IMR-90 (cell line): ENCODE measurements at regions not wholly inside any gene's neighbourhood (a gene's known extent, or its start where the extent isn't known, plus 50 kb on each side); places are given as distances from the start of the nearest gene placed in this dataset.

ENCODE experiments used
- CEBPB ChIP-seq: IDR thresholded peaks from 2 replicates; pipeline ENCODE4 v1.6.1; 2012; ENCODE audit warnings: low read depth, low read length, improper control_type of control experiment
- CHD1 ChIP-seq: IDR thresholded peaks from 2 replicates; pipeline ENCODE4 v1.6.1; 2012; ENCODE audit warnings: low read depth, low read length, improper control_type of control experiment
- NFE2L2 ChIP-seq: fragments of 150-350 bp; IDR thresholded peaks from 2 replicates; pipeline ENCODE4 v1.6.1; 2016; ENCODE audit warnings: low read depth, mild to moderate bottlenecking, low read length
- POLR2A ChIP-seq: IDR thresholded peaks from 2 replicates; pipeline ENCODE4 v1.6.1; 2012; ENCODE audit warnings: mild to moderate bottlenecking, low read depth, low read length
- TF ChIP-seq, protein P1 (sequence below): conservative IDR thresholded peaks from 2 replicates; pipeline ENCODE4 v1.5.1; 2012; ENCODE audit warnings: mild to moderate bottlenecking, low read depth, low read length, improper control_type of control experiment

GRCh38 chrX:20454117-20454516 lies 187.4 kb upstream of the RPS6KA3 start:
- TF ChIP-seq, protein P1, sequence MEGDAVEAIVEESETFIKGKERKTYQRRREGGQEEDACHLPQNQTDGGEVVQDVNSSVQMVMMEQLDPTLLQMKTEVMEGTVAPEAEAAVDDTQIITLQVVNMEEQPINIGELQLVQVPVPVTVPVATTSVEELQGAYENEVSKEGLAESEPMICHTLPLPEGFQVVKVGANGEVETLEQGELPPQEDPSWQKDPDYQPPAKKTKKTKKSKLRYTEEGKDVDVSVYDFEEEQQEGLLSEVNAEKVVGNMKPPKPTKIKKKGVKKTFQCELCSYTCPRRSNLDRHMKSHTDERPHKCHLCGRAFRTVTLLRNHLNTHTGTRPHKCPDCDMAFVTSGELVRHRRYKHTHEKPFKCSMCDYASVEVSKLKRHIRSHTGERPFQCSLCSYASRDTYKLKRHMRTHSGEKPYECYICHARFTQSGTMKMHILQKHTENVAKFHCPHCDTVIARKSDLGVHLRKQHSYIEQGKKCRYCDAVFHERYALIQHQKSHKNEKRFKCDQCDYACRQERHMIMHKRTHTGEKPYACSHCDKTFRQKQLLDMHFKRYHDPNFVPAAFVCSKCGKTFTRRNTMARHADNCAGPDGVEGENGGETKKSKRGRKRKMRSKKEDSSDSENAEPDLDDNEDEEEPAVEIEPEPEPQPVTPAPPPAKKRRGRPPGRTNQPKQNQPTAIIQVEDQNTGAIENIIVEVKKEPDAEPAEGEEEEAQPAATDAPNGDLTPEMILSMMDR = no peak
- no peak for TF ChIP-seq POLR2A
- no peak for TF ChIP-seq CEBPB
- TF ChIP-seq NFE2L2 = no peak
- TF ChIP-seq CHD1 = no peak
